SK-N-SH (cell line): ENCODE measurements at regions not wholly inside any gene's neighbourhood (a gene's known extent, or its start where the extent isn't known, plus 50 kb on each side); places are given as distances from the start of the nearest gene placed in this dataset.

Source experiments
- CTCF ChIA-PET: fragments of 300-600, 350-600 bp; formaldehyde crosslinking; extraction: SDS; loops from one replicate; lab custom pipeline; 2021; lab: Yijun Ruan, JAX
- POLR2A ChIA-PET: fragments of 350-600 bp; sonication (Branson Sonifier 250); formaldehyde crosslinking; extraction: SDS; loops from one replicate; lab custom pipeline; 2020; ENCODE audit warnings: antibody characterized with exemption, inconsistent platforms; lab: Yijun Ruan, JAX
- DNase-seq: peaks from one replicate; pipeline ENCODE4 v3.0.0; 2012
- H2AFZ ChIP-seq: fragments of 200-600 bp; sonication (generic); 2 replicates; pipeline ENCODE4 v1.8.1; 2016; ENCODE audit warnings: antibody characterized with exemption, mild to moderate bottlenecking, low read depth
- H3F3A ChIP-seq: fragments of 200-600 bp; sonication (generic); replicated peaks from 2 replicates; pipeline ENCODE3; 2016; ENCODE audit warnings: antibody characterized with exemption, mild to moderate bottlenecking; ENCODE audit not compliant: insufficient read depth
- H3K27ac ChIP-seq, 2 experiments: fragments of 200-500 bp in 1 of 2; fragments of 200-600 bp in 1 of 2; sonication (Bioruptor generic) in 1 of 2; sonication (generic), shearing (Covaris generic) in 1 of 2; 2 replicates each; pipeline versions ENCODE4 v1.5.1 to v1.6.1; 2014 to 2016; ENCODE audit warnings: low read depth in 2 of 2, inconsistent platforms in 1 of 2, low read length in 1 of 2, mild to moderate bottlenecking in 1 of 2, mixed read lengths in 1 of 2
- H3K27me3 ChIP-seq: fragments of 200-600 bp; sonication (generic), shearing (Covaris generic); 2 replicates; pipeline ENCODE4 v1.6.1; 2016; ENCODE audit warnings: mixed run types; ENCODE audit not compliant: insufficient read depth
- H3K36me3 ChIP-seq, 2 experiments: fragments of 200-500 bp in 1 of 2; fragments of 200-600 bp in 1 of 2; sonication (Bioruptor generic) in 1 of 2; sonication (generic) in 1 of 2; replicated peaks in 1 of 2; 2 replicates each; pipeline versions ENCODE3 to v1.5.1; 2014 to 2016; ENCODE audit warnings: low read length in 1 of 2, mild to moderate bottlenecking in 1 of 2; ENCODE audit not compliant: insufficient read depth in 2 of 2, control insufficient read depth in 1 of 2
- H3K4me1 ChIP-seq, 2 experiments: fragments of 200-500 bp in 1 of 2; fragments of 200-600 bp in 1 of 2; sonication (Bioruptor generic) in 1 of 2; sonication (generic), shearing (Covaris generic) in 1 of 2; 2 replicates each; pipeline versions ENCODE4 v1.5.1 to v1.6.1; 2014 to 2016; ENCODE audit warnings: low read depth in 1 of 2, low read length in 1 of 2, mixed run types in 1 of 2; ENCODE audit not compliant: insufficient read depth in 2 of 2, control insufficient read depth in 1 of 2
- H3K4me2 ChIP-seq: fragments of 200-600 bp; sonication (generic), shearing (Covaris generic); 2 replicates; pipeline ENCODE4 v1.6.1; 2017; ENCODE audit warnings: mixed run types
- H3K4me3 ChIP-seq, 2 experiments: fragments of 200-500 bp in 1 of 2; fragments of 200-600 bp in 1 of 2; sonication (Bioruptor generic) in 1 of 2; sonication (generic), shearing (Covaris generic) in 1 of 2; 2 replicates each; pipeline versions ENCODE4 v1.5.1 to v1.8.1; 2014 to 2016; ENCODE audit warnings: low read depth in 2 of 2, inconsistent platforms in 1 of 2, low read length in 1 of 2, mild to moderate bottlenecking in 1 of 2, mixed read lengths in 1 of 2, moderate library complexity in 1 of 2
- H3K79me2 ChIP-seq: fragments of 200-600 bp; sonication (generic); 2 replicates; pipeline ENCODE4 v1.8.1; 2017; ENCODE audit warnings: mild to moderate bottlenecking; ENCODE audit not compliant: insufficient read depth
- H3K9ac ChIP-seq: fragments of 200-600 bp; sonication (generic); 2 replicates; pipeline ENCODE4 v1.6.1; 2017; ENCODE audit warnings: mixed run types
- H3K9me2 ChIP-seq: fragments of 200-600 bp; sonication (generic); 2 replicates; pipeline ENCODE4 v1.6.1; 2017; ENCODE audit warnings: mixed run types
- H3K9me3 ChIP-seq: fragments of 200-600 bp; sonication (generic); 2 replicates; pipeline ENCODE4 v1.6.1; 2017; ENCODE audit warnings: mixed run types, mild to moderate bottlenecking, moderate library complexity
- H4K20me1 ChIP-seq: fragments of 200-600 bp; sonication (generic); 2 replicates; pipeline ENCODE4 v1.6.1; 2017; ENCODE audit warnings: mild to moderate bottlenecking, mixed run types; ENCODE audit not compliant: insufficient read depth
- ELF1 ChIP-seq: IDR thresholded peaks from 2 replicates; pipeline ENCODE4 v1.4.0; 2012
- EZH2phosphoT487 ChIP-seq: fragments of 200-600 bp; sonication (generic); IDR thresholded peaks from 2 replicates; pipeline ENCODE4 v1.6.1; 2017; ENCODE audit warnings: low read depth, mixed run types, mild to moderate bottlenecking, antibody characterized with exemption, moderate library complexity, borderline replicate concordance
- GATA2 ChIP-seq: sonication (generic); formaldehyde crosslinking; IDR thresholded peaks from 2 replicates; pipeline ENCODE4 v1.5.0; 2020; ENCODE audit warnings: mild to moderate bottlenecking, missing genetic modification reagents
- JUND ChIP-seq: IDR thresholded peaks from 2 replicates; pipeline ENCODE4 v1.4.0; 2012
- NFIC ChIP-seq: IDR thresholded peaks from 2 replicates; pipeline ENCODE4 v1.4.0; 2012; ENCODE audit warnings: borderline replicate concordance
- NRF1 ChIP-seq: IDR thresholded peaks from 2 replicates; pipeline ENCODE4 v1.6.1; 2012; ENCODE audit warnings: low read depth, mild to moderate bottlenecking, low read length
- POLR2AphosphoS5 ChIP-seq: IDR thresholded peaks from 2 replicates; pipeline ENCODE4 v1.6.1; 2012; ENCODE audit warnings: low read depth, low read length
- RAD21 ChIP-seq: IDR thresholded peaks from 2 replicates; pipeline ENCODE4 v1.6.1; 2012; ENCODE audit warnings: mild to moderate bottlenecking, low read length
- RFX5 ChIP-seq: IDR thresholded peaks from 2 replicates; pipeline ENCODE4 v1.6.1; 2012; ENCODE audit warnings: mild to moderate bottlenecking, improper control_type of control experiment, low read length
- RXRA ChIP-seq: IDR thresholded peaks from 2 replicates; pipeline ENCODE4 v1.4.0; 2012; ENCODE audit warnings: low read depth, mild to moderate bottlenecking, borderline replicate concordance
- SIN3A ChIP-seq: IDR thresholded peaks from 2 replicates; pipeline ENCODE4 v1.6.1; 2012; ENCODE audit warnings: low read depth, mild to moderate bottlenecking, low read length, moderate library complexity, borderline replicate concordance
- TAF1 ChIP-seq: IDR thresholded peaks from 2 replicates; pipeline ENCODE4 v1.6.1; 2012; ENCODE audit warnings: low read depth, mild to moderate bottlenecking, low read length, moderate library complexity, borderline replicate concordance
- YY1 ChIP-seq: IDR thresholded peaks from 2 replicates; pipeline ENCODE4 v1.4.0; 2012; ENCODE audit warnings: low read depth, mild to moderate bottlenecking
- WGBS: methylation state at CpG from one replicate; pipeline ENCODE4 v1.1.6; 2017; ENCODE audit warnings: low lambda C conversion rate; 5-methylcytosine and 5-hydroxymethylcytosine counted together
- TF ChIP-seq, protein P1 (sequence below): IDR thresholded peaks from 2 replicates; pipeline ENCODE4 v1.4.0; 2012; ENCODE audit warnings: low read depth
- TF ChIP-seq, protein P2 (sequence below): fragments of 150-350 bp; IDR thresholded peaks from 2 replicates; pipeline ENCODE4 v1.6.1; 2017; ENCODE audit warnings: antibody characterized with exemption, low read length, low read depth, borderline replicate concordance
- TF ChIP-seq, protein P3 (sequence below): fragments of 150-350 bp; IDR thresholded peaks from 2 replicates; pipeline ENCODE4 v1.6.1; 2016; ENCODE audit warnings: mild to moderate bottlenecking, low read depth, low read length
- TF ChIP-seq, protein P4 (sequence below): IDR thresholded peaks from 2 replicates; pipeline ENCODE4 v1.4.0; 2012; ENCODE audit warnings: low read depth, borderline replicate concordance

DNA sequence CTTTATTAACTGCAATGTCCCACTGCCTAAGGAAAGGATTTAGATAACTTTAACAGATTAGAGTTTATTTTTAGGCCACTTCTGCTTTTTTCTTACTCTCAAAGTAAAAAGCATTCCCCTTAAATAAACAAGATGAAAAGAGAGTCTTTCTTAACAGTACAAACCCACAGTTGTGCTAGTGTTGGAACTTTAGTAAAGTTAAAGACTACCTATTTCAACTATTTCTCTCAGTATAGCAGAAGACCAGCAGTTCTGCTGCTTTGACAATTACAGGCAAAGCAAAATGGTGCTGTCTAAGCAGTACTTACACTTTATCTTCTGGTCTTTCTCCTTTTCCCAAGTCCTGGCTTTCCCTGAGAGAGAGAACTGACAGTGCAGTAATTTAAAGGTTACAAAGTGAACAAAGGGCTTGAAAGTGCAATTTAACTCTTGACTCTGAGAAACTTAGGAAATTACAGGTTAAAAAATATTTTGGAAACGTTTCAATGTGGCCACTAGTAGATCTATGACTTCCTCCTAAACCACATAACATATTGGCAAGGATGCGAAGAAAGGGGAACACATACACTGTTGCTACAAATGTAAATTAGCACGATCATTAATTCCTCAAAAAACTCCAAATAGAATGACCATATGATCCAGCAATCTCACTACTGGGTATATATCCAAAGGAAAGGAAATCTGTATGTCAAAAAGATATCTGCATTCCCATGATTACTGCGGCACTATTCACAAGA lies 135.4 kb upstream of the POGK start:
- WGBS = 2% methylated on average over 4 of the region's 4 CpGs
- no peak overlapping the region for H3K27ac ChIP-seq
- H2AFZ ChIP-seq = no peak overlapping the region
- H3K9me2 ChIP-seq = no peaks in the 10 kb centered on the region
- TF ChIP-seq, protein P1, sequence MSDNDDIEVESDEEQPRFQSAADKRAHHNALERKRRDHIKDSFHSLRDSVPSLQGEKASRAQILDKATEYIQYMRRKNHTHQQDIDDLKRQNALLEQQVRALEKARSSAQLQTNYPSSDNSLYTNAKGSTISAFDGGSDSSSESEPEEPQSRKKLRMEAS = no peak
- TF ChIP-seq, protein P2, sequence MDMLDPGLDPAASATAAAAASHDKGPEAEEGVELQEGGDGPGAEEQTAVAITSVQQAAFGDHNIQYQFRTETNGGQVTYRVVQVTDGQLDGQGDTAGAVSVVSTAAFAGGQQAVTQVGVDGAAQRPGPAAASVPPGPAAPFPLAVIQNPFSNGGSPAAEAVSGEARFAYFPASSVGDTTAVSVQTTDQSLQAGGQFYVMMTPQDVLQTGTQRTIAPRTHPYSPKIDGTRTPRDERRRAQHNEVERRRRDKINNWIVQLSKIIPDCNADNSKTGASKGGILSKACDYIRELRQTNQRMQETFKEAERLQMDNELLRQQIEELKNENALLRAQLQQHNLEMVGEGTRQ = no peak
- no peak for TF ChIP-seq GATA2 (CRISPR knock-in tag)
- TF ChIP-seq EZH2phosphoT487 = no peak
- TF ChIP-seq NRF1 = no peak
- TF ChIP-seq SIN3A = no peak
- TF ChIP-seq NFIC = no peak
- TF ChIP-seq RFX5 = no peak
- no peak for TF ChIP-seq ELF1
- H3K27me3 ChIP-seq = no peaks in the 10 kb centered on the region
- H4K20me1 ChIP-seq = no peaks in the 10 kb centered on the region
- no peaks in the 10 kb centered on the region for H3K4me1 ChIP-seq
- no peak overlapping the region for H3K9ac ChIP-seq
- no peak overlapping the region for H3K4me3 ChIP-seq
- H3K9me3 ChIP-seq = no peaks in the 10 kb centered on the region
- H3K79me2 ChIP-seq = no peaks in the 10 kb centered on the region
- CTCF ChIA-PET = no interaction called here
- no peaks in the 10 kb centered on the region for H3K36me3 ChIP-seq
- no peak for DNase-seq
- H3F3A ChIP-seq = no peaks in the 10 kb centered on the region
- H3K4me2 ChIP-seq = no peak overlapping the region
- POLR2A ChIA-PET = no interaction called here

DNA sequence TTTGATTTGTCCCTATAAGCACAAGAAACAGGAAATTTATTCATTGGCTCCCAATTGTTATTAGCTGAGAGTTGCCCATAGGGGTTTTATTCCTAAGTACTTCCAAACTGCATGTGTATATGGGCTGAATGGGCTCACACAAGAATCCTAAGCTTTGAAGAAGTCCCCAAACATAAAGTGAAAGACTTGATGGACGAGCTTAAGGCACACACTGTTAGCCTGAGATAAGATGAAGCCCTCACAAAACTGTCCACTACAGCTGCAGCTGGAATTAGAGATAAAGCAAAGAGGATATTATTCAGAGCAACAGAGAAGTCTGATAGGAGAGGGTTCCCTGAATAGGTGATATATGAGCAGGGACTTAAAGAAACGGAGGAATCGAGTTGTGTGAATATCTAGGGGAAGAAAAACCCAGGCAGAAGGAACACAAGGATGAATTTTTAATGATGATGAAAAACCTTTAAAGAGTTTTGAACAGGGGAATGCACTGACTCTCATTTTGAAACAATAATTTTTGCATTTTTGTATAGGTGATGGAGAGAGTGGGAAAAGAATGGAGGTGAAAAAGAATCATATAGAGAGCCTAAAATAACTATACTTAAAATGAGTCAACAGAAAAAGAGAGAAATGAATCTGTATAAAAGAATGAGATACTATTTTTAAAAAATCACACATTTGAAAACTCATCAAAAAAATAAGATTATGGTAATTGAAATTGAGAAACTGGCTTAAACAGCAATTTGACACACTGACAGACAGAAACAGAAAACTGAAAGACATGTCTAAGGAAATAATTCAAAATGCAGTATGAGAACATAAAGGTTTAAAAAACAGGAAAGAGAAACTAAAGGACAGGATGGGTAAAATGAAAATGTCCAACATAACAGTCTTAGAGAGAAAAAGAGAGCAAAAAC lies 133.6 kb upstream of the POGK start:
- DNase-seq = no peak
- H3K79me2 ChIP-seq = no peaks in the 10 kb centered on the region
- 0% methylated on average over 3 of the region's 3 CpGs for WGBS
- no peak overlapping the region for H2AFZ ChIP-seq
- H3K36me3 ChIP-seq = no peaks in the 10 kb centered on the region
- POLR2A ChIA-PET = no interaction called here
- H3K4me3 ChIP-seq = no peak overlapping the region; a peak in 1 of 4 replicates
- no peaks in the 10 kb centered on the region for H4K20me1 ChIP-seq
- TF ChIP-seq RXRA (no peak), TAF1 (no peak), RAD21 (no peak), POLR2AphosphoS5 (no peak), YY1 (no peak), JUND (no peak)
- TF ChIP-seq, protein P2 = no peak
- TF ChIP-seq, protein P3, sequence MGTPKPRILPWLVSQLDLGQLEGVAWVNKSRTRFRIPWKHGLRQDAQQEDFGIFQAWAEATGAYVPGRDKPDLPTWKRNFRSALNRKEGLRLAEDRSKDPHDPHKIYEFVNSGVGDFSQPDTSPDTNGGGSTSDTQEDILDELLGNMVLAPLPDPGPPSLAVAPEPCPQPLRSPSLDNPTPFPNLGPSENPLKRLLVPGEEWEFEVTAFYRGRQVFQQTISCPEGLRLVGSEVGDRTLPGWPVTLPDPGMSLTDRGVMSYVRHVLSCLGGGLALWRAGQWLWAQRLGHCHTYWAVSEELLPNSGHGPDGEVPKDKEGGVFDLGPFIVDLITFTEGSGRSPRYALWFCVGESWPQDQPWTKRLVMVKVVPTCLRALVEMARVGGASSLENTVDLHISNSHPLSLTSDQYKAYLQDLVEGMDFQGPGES = no peak
- TF ChIP-seq, protein P1 = no peak
- TF ChIP-seq, protein P4, sequence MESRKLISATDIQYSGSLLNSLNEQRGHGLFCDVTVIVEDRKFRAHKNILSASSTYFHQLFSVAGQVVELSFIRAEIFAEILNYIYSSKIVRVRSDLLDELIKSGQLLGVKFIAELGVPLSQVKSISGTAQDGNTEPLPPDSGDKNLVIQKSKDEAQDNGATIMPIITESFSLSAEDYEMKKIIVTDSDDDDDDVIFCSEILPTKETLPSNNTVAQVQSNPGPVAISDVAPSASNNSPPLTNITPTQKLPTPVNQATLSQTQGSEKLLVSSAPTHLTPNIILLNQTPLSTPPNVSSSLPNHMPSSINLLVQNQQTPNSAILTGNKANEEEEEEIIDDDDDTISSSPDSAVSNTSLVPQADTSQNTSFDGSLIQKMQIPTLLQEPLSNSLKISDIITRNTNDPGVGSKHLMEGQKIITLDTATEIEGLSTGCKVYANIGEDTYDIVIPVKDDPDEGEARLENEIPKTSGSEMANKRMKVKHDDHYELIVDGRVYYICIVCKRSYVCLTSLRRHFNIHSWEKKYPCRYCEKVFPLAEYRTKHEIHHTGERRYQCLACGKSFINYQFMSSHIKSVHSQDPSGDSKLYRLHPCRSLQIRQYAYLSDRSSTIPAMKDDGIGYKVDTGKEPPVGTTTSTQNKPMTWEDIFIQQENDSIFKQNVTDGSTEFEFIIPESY = no peak
- TF ChIP-seq, all 33 proteins: peak for 0
- Histone ChIP-seq H3K9me3 (no peaks in the 10 kb centered on the region), H3K9me2 (no peaks in the 10 kb centered on the region), H3K4me1 (no peaks in the 10 kb centered on the region), H3K27me3 (no peaks in the 10 kb centered on the region), H3F3A (no peaks in the 10 kb centered on the region), H3K27ac (no peak overlapping the region), H3K9ac (no peak overlapping the region), H3K4me2 (no peak overlapping the region)
- CTCF ChIA-PET = no interaction called here
